HG03196 (cell line): ENCODE measurements at regions not wholly inside any gene's neighbourhood (a gene's known extent, or its start where the extent isn't known, plus 50 kb on each side); places are given as distances from the start of the nearest gene placed in this dataset.

Experiments used
- ATAC-seq: cut with Tn5 transposase; IDR thresholded peaks from one replicate; pipeline ENCODE4 v1.9.1; 2021; ENCODE audit not compliant: unreplicated experiment

- ATAC-seq = no peak
These were observed 58.4 kb upstream of the TNS3 start for GRCh38 chr7:47640265-47640664.

- no peak for ATAC-seq
These were observed 57.7 kb upstream of the TNS3 start for GRCh38 chr7:47639495-47640110.

GRCh38 chr7:47638679-47639315, 56.9 kb upstream of the TNS3 start:
- ATAC-seq = no peak

GRCh38 chr7:47636433-47637175, 54.7 kb upstream of the TNS3 start:
- no peak for ATAC-seq

- ATAC-seq = no peak
These were observed 54.1 kb upstream of the TNS3 start for GRCh38 chr7:47636081-47636432.

GRCh38 chr7:47635091-47636080, 53.5 kb upstream of the TNS3 start:
- ATAC-seq = no peak

- ATAC-seq = no peak
These were observed 52.4 kb upstream of the TNS3 start for GRCh38 chr7:47634273-47634672.

- no peak for ATAC-seq
These were observed 51.2 kb upstream of the TNS3 start for GRCh38 chr7:47633134-47633533.
